ENCODE measurements at regions not wholly inside any gene's neighbourhood (a gene's known extent, or its start where the extent isn't known, plus 50 kb on each side); places are given as distances from the start of the nearest gene placed in this dataset.

- TF ChIP-seq CTCF (conservative IDR thresholded peaks at IDR 0.05; ENCODE audit: low read depth, low read length) = no peak
- no peak for TF ChIP-seq EZH2 (IDR thresholded peaks at IDR 0.05; ENCODE audit: borderline replicate concordance, low read depth, low read length, poor library complexity, severe bottlenecking)
Observed at GRCh38 chr4:104751468-104751867, 256.8 kb upstream of the CXXC4 start.
